GM23338 (cell line): ENCODE measurements at regions not wholly inside any gene's neighbourhood (a gene's known extent, or its start where the extent isn't known, plus 50 kb on each side); places are given as distances from the start of the nearest gene placed in this dataset.

ENCODE experiments used
- CTCF ChIP-seq, 2 experiments: fragments of 200-600 bp in 1 of 2; sonication (generic) in 1 of 2; conservative IDR thresholded peaks; 2 replicates each; pipeline versions ENCODE4 v1.5.1 to v1.6.1; 2016 to 2017; ENCODE audit warnings: antibody characterized with exemption in 2 of 2, low read depth in 2 of 2, mild to moderate bottlenecking in 2 of 2, moderate library complexity in 1 of 2
- STAT1 ChIP-seq: IDR thresholded peaks from one replicate; pipeline ENCODE4 v1.6.1; 2016; ENCODE audit warnings: antibody characterized with exemption; ENCODE audit not compliant: unreplicated experiment

GRCh38 chr1:79902418-79902817 is 895.9 kb upstream of the ADGRL4 start:
- no peak for TF ChIP-seq CTCF (conservative IDR thresholded peaks at IDR 0.05; ENCODE audit: low read depth in 2 of 2)
- TF ChIP-seq STAT1 = no peak
